ENCODE measurements at regions not wholly inside any gene's neighbourhood (a gene's known extent, or its start where the extent isn't known, plus 50 kb on each side); places are given as distances from the start of the nearest gene placed in this dataset.

GRCh38 chr2:75932996-75933395 lies 222.3 kb upstream of the GCFC2 start:
- no peaks in the 10 kb centered on the region for H3K27me3 ChIP-seq (ENCODE audit: insufficient read depth, low read length)
- H3K9me3 ChIP-seq (ENCODE audit: control insufficient read depth in 1 of 2, insufficient read depth in 1 of 2, low read depth in 1 of 2, low read length in 2 of 2): peaks cover 0 to 8% of the 10 kb centered on the region in 2 experiments; a peak in 1 of 4 replicates
- H3K4me2 ChIP-seq (ENCODE audit: low read length): no peak overlapping the region
- no peak for ATAC-seq
- POLR2A ChIA-PET: no interaction called here
- TF ChIP-seq EGR1 (IDR thresholded peaks at IDR 0.05; ENCODE audit: low read depth) (no peak), YY1 (IDR thresholded peaks at IDR 0.05; ENCODE audit: extremely low read depth, insufficient replicate concordance, low read depth, low read length) (no peak), FOSL1 (IDR thresholded peaks at IDR 0.05; ENCODE audit: low read depth) (no peak), ATF3 (IDR thresholded peaks at IDR 0.05) (no peak), CTCF (IDR thresholded peaks at IDR 0.05 in 2 of 3, conservative IDR thresholded peaks at IDR 0.05 in 1 of 3; ENCODE audit: borderline replicate concordance in 1 of 3, insufficient read depth in 1 of 3, low read depth in 2 of 3, low read length in 2 of 3) (no peak), POLR2A (IDR thresholded peaks at IDR 0.05; ENCODE audit: borderline replicate concordance, extremely low read depth, insufficient read depth, insufficient read length) (no peak), MAX (IDR thresholded peaks at IDR 0.05) (no peak), ZNF274 (IDR thresholded peaks at IDR 0.05; ENCODE audit: low read depth, low read length) (no peak), REST (IDR thresholded peaks at IDR 0.05; ENCODE audit: low read depth) (no peak), SRF (IDR thresholded peaks at IDR 0.05; ENCODE audit: low read depth) (no peak), ZBTB33 (IDR thresholded peaks at IDR 0.05; ENCODE audit: extremely low read depth, insufficient replicate concordance, low read length) (no peak)
- H3K4me1 ChIP-seq (ENCODE audit: control insufficient read depth in 1 of 2, insufficient read depth in 2 of 2, low read length in 2 of 2): no peaks in the 10 kb centered on the region
- no peaks in the 10 kb centered on the region for H3K79me2 ChIP-seq (ENCODE audit: insufficient read depth, low read length)
- no peak overlapping the region for H2AFZ ChIP-seq (ENCODE audit: low read depth, low read length, poor library complexity, severe bottlenecking)
- no peak overlapping the region for H3K9ac ChIP-seq (ENCODE audit: low read length)
- H3K27ac ChIP-seq (ENCODE audit: low read depth, low read length): no peak overlapping the region
- H4K20me1 ChIP-seq (ENCODE audit: insufficient read depth): no peaks in the 10 kb centered on the region
- DNase-seq (ENCODE audit: low read depth, low spot score): no peak
- intact Hi-C loops (cut with micrococcal nuclease): no loop called here
- H3K9me2 ChIP-seq (ENCODE audit: insufficient read depth): no peaks in the 10 kb centered on the region
- no peaks in the 10 kb centered on the region for H3K36me3 ChIP-seq (ENCODE audit: control insufficient read depth in 1 of 2, insufficient read depth in 2 of 2, low read length in 2 of 2)
- no TSS peak for BruUV-seq (replicated peaks)
- no peak overlapping the region for H3K4me3 ChIP-seq (replicated peaks in 1 of 2; ENCODE audit: low read depth in 1 of 2, low read length in 2 of 2)
- RAD21 ChIA-PET (ENCODE audit: low non-redundant PET in 1 of 2, low total read pairs in 2 of 2, uncharacterized antibody in 2 of 2, unreplicated experiment in 2 of 2): no interaction called here
- CTCF ChIA-PET: no interaction called here
